ENCODE measurements at regions not wholly inside any gene's neighbourhood (a gene's known extent, or its start where the extent isn't known, plus 50 kb on each side); places are given as distances from the start of the nearest gene placed in this dataset.

DNA sequence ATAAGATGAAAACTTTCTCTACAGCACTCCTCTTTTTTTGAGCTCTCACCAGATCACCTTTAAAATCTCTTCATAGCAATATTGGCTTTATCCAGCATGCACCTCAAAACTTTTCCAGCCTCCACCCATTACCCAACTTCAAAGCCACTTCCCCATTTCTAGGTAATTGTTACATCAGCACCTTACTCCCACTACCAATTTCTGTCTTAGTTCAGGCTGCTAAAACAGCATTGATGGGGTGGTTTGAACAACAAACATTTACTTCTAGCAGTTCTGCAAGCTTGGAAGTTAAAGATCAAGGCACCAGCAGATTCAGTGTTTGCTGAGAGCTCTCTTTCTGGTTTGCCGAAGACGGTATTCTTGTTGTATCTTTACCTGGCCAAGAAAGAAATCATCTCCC lies 114.0 kb upstream of the SLC39A10 start (continued):
- TF ChIP-seq, protein P1, sequence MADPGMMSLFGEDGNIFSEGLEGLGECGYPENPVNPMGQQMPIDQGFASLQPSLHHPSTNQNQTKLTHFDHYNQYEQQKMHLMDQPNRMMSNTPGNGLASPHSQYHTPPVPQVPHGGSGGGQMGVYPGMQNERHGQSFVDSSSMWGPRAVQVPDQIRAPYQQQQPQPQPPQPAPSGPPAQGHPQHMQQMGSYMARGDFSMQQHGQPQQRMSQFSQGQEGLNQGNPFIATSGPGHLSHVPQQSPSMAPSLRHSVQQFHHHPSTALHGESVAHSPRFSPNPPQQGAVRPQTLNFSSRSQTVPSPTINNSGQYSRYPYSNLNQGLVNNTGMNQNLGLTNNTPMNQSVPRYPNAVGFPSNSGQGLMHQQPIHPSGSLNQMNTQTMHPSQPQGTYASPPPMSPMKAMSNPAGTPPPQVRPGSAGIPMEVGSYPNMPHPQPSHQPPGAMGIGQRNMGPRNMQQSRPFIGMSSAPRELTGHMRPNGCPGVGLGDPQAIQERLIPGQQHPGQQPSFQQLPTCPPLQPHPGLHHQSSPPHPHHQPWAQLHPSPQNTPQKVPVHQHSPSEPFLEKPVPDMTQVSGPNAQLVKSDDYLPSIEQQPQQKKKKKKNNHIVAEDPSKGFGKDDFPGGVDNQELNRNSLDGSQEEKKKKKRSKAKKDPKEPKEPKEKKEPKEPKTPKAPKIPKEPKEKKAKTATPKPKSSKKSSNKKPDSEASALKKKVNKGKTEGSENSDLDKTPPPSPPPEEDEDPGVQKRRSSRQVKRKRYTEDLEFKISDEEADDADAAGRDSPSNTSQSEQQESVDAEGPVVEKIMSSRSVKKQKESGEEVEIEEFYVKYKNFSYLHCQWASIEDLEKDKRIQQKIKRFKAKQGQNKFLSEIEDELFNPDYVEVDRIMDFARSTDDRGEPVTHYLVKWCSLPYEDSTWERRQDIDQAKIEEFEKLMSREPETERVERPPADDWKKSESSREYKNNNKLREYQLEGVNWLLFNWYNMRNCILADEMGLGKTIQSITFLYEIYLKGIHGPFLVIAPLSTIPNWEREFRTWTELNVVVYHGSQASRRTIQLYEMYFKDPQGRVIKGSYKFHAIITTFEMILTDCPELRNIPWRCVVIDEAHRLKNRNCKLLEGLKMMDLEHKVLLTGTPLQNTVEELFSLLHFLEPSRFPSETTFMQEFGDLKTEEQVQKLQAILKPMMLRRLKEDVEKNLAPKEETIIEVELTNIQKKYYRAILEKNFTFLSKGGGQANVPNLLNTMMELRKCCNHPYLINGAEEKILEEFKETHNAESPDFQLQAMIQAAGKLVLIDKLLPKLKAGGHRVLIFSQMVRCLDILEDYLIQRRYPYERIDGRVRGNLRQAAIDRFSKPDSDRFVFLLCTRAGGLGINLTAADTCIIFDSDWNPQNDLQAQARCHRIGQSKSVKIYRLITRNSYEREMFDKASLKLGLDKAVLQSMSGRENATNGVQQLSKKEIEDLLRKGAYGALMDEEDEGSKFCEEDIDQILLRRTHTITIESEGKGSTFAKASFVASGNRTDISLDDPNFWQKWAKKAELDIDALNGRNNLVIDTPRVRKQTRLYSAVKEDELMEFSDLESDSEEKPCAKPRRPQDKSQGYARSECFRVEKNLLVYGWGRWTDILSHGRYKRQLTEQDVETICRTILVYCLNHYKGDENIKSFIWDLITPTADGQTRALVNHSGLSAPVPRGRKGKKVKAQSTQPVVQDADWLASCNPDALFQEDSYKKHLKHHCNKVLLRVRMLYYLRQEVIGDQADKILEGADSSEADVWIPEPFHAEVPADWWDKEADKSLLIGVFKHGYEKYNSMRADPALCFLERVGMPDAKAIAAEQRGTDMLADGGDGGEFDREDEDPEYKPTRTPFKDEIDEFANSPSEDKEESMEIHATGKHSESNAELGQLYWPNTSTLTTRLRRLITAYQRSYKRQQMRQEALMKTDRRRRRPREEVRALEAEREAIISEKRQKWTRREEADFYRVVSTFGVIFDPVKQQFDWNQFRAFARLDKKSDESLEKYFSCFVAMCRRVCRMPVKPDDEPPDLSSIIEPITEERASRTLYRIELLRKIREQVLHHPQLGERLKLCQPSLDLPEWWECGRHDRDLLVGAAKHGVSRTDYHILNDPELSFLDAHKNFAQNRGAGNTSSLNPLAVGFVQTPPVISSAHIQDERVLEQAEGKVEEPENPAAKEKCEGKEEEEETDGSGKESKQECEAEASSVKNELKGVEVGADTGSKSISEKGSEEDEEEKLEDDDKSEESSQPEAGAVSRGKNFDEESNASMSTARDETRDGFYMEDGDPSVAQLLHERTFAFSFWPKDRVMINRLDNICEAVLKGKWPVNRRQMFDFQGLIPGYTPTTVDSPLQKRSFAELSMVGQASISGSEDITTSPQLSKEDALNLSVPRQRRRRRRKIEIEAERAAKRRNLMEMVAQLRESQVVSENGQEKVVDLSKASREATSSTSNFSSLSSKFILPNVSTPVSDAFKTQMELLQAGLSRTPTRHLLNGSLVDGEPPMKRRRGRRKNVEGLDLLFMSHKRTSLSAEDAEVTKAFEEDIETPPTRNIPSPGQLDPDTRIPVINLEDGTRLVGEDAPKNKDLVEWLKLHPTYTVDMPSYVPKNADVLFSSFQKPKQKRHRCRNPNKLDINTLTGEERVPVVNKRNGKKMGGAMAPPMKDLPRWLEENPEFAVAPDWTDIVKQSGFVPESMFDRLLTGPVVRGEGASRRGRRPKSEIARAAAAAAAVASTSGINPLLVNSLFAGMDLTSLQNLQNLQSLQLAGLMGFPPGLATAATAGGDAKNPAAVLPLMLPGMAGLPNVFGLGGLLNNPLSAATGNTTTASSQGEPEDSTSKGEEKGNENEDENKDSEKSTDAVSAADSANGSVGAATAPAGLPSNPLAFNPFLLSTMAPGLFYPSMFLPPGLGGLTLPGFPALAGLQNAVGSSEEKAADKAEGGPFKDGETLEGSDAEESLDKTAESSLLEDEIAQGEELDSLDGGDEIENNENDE (IDR thresholded peaks at IDR 0.05; ENCODE audit: insufficient replicate concordance, low read length), result no peak
- TF ChIP-seq MAX (IDR thresholded peaks at IDR 0.05), result no peak
- no peak for TF ChIP-seq RFX5 (IDR thresholded peaks at IDR 0.05; ENCODE audit: borderline replicate concordance, low read depth, low read length)
- no peak for TF ChIP-seq EGR1 (IDR thresholded peaks at IDR 0.05; ENCODE audit: borderline replicate concordance, low read depth, low read length)
- TF ChIP-seq, protein P2, sequence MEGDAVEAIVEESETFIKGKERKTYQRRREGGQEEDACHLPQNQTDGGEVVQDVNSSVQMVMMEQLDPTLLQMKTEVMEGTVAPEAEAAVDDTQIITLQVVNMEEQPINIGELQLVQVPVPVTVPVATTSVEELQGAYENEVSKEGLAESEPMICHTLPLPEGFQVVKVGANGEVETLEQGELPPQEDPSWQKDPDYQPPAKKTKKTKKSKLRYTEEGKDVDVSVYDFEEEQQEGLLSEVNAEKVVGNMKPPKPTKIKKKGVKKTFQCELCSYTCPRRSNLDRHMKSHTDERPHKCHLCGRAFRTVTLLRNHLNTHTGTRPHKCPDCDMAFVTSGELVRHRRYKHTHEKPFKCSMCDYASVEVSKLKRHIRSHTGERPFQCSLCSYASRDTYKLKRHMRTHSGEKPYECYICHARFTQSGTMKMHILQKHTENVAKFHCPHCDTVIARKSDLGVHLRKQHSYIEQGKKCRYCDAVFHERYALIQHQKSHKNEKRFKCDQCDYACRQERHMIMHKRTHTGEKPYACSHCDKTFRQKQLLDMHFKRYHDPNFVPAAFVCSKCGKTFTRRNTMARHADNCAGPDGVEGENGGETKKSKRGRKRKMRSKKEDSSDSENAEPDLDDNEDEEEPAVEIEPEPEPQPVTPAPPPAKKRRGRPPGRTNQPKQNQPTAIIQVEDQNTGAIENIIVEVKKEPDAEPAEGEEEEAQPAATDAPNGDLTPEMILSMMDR (IDR thresholded peaks at IDR 0.05; ENCODE audit: control extremely low read depth in 1 of 3, insufficient read depth in 1 of 3, low read depth in 1 of 3, low read length in 3 of 3), result no peak
